ENCODE measurements at regions not wholly inside any gene's neighbourhood (a gene's known extent, or its start where the extent isn't known, plus 50 kb on each side); places are given as distances from the start of the nearest gene placed in this dataset.
A peak's percentile ranks its signal among the peaks of the same experiment; 100 is the strongest.
"Not testable (repeated sequence)": the region's sequence is repeated elsewhere in the genome, so short reads cannot be mapped to it uniquely, and the experiment has no call there.

DNA sequence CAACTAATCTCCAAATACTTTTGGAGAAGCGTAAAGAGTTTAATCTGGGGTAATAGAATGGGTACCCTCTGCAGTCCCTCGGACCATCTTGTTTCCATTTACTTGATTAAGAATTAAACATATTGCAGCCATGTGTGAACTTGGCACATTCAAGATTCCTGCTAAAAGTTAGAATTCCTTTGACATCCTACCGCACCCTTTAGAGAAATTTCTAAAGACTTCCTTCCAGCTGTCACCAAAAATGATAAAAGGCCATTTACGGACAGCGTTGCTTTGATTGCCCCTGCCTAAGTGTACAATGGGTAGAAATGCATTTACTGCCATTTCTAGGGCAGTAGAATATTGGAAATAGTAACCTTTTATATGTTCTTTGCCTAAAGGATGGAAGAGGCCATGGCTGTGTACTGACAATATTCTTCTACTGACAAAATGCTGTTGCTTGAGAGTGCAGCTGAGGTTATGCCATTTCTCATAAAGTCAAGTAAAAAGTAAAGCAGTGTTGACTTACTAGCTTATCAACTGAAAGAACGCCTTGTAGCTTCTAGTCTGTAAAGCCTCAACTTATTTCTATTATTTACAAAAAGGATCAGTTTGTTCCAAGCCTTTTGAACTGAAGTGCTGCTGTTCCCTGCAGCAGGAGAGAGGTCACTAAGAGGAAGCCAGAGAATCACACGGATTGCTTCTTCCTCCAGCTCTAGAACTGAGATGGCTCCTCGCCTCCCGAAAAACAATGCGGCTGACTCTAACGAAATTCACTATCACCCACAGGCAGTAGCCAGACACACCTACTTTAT, 139.8 kb upstream of the BASP1 start:
- intact Hi-C loops (cut with DNase I; ENCODE audit: low total_unique reads): no loop called here
- TF ChIP-seq POLR2AphosphoS5 (IDR thresholded peaks at IDR 0.05): no peak
- TF ChIP-seq, protein P1, sequence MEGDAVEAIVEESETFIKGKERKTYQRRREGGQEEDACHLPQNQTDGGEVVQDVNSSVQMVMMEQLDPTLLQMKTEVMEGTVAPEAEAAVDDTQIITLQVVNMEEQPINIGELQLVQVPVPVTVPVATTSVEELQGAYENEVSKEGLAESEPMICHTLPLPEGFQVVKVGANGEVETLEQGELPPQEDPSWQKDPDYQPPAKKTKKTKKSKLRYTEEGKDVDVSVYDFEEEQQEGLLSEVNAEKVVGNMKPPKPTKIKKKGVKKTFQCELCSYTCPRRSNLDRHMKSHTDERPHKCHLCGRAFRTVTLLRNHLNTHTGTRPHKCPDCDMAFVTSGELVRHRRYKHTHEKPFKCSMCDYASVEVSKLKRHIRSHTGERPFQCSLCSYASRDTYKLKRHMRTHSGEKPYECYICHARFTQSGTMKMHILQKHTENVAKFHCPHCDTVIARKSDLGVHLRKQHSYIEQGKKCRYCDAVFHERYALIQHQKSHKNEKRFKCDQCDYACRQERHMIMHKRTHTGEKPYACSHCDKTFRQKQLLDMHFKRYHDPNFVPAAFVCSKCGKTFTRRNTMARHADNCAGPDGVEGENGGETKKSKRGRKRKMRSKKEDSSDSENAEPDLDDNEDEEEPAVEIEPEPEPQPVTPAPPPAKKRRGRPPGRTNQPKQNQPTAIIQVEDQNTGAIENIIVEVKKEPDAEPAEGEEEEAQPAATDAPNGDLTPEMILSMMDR (IDR thresholded peaks at IDR 0.05 in 8 of 11, conservative IDR thresholded peaks at IDR 0.05 in 3 of 11): no peak
- 56 to 73% (median 62%) methylated on average over 11 of the region's 11 CpGs for WGBS, 5 donors
- no peaks in the 10 kb centered on the region for H3K27me3 ChIP-seq (replicated peaks in 1 of 7)
- no peak overlapping the region for H3K4me3 ChIP-seq
- peaks cover 0 to 42% (median 9%) of the 10 kb centered on the region in 6 donors for H3K4me1 ChIP-seq
- DNase-seq: no peak
- H3K9me3 ChIP-seq: no peaks in the 10 kb centered on the region
- peak overlapping the region; percentile 11 to 65 (median 50) for H3K27ac ChIP-seq
- no peaks in the 10 kb centered on the region for H3K36me3 ChIP-seq

DNA sequence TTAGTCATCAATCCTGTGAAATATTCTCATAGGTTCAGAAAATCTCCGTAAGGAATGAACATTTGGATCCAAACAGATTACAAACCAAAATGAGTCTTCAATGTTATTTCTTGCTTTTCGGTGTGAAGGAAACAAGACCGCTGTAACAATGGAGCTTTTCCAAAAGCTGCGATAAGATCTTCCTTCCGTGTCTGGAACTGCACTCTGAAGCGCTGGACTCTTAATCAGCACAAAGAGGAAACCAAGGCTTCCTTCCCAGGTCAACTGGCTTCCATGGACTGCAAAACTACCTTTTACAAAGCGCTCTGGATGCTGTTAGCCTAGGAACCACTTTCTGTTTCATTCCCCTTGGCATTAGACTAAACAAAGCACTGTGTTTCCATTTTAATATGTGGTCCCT, 137.9 kb upstream of the BASP1 start:
- no peak overlapping the region for H3K4me3 ChIP-seq
- TF ChIP-seq, protein P1 (IDR thresholded peaks at IDR 0.05 in 8 of 11, conservative IDR thresholded peaks at IDR 0.05 in 3 of 11): no peak
- peak in 1 of 3 donors; percentile 72 for TF ChIP-seq POLR2AphosphoS5 (IDR thresholded peaks at IDR 0.05)
- H3K9me3 ChIP-seq: no peaks in the 10 kb centered on the region
- peak overlapping the region in 7 of 8 donors; percentile 30 to 67 (median 59) for H3K27ac ChIP-seq
- intact Hi-C loops (cut with DNase I; ENCODE audit: low total_unique reads): no loop called here
- H3K4me1 ChIP-seq: peaks cover 0 to 42% (median 9%) of the 10 kb centered on the region in 6 donors
- WGBS, 5 donors: 17 to 34% (median 19%) methylated on average over 7 of the region's 7 CpGs
- H3K36me3 ChIP-seq: no peaks in the 10 kb centered on the region
- H3K27me3 ChIP-seq (replicated peaks in 1 of 7): no peaks in the 10 kb centered on the region
- DNase-seq: no peak

DNA sequence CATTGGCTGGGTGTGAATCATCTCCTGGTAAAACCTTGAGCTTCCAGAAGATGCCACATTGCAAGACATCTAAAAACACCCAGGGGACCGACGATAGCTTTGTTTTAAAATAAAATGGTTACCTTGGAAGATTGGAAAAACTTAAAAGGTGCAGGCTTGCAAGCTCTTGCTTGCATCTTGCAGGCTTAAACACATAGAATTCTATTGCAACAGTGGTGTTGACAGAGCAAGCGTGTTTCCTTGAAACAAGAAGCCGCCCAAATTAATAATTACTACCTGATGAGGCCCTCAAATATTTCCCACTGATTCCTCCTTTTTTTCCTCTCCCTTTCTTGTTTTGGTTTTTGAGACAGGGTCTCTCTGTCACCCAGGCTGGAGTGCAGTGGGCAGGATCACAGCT, 137.1 kb upstream of the BASP1 start:
- Histone ChIP-seq H3K4me1 (peaks cover 0 to 42% (median 8%) of the 10 kb centered on the region in 6 donors), H3K4me3 (no peak overlapping the region), H3K27me3 (replicated peaks in 1 of 7) (no peaks in the 10 kb centered on the region), H3K9me3 (no peaks in the 10 kb centered on the region), H3K36me3 (no peaks in the 10 kb centered on the region), H3K27ac (peak overlapping the region in 2 of 8 donors; percentile 64 to 67)
- 86 to 96% (median 95%) methylated on average over 4 of the region's 4 CpGs for WGBS, 5 donors
- TF ChIP-seq, protein P1 (IDR thresholded peaks at IDR 0.05 in 8 of 11, conservative IDR thresholded peaks at IDR 0.05 in 3 of 11): no peak
- TF ChIP-seq POLR2A (IDR thresholded peaks at IDR 0.05) (no peak), POLR2AphosphoS5 (IDR thresholded peaks at IDR 0.05) (no peak)
- DNase-seq: no peak
- intact Hi-C loops (cut with DNase I; ENCODE audit: low total_unique reads): no loop called here

DNA sequence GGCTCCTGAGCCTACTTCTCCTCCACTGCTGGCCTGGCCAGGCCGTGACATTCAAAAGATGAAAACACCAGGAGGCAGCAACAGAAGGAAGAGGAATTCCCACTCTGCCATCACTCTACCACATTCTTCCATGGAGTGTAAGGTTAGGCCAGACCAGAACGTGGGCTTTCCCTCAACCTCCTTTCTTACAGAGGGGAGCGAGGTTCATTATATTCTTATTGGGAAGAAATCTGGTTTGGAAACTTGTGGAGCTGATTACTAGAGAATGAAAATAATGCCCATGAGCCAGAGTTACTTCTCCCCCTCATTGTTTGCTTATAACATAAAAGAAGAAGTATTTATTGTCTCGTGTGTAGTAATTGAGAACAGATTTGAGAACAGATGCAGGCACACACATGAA, 136.3 kb upstream of the BASP1 start:
- no peak for DNase-seq
- Histone ChIP-seq H3K9me3 (no peaks in the 10 kb centered on the region), H3K4me1 (peaks cover 0 to 39% (median 8%) of the 10 kb centered on the region in 6 donors), H3K4me3 (no peak overlapping the region), H3K27me3 (replicated peaks in 1 of 7) (no peaks in the 10 kb centered on the region), H3K27ac (no peak overlapping the region), H3K36me3 (no peaks in the 10 kb centered on the region)
- TF ChIP-seq POLR2AphosphoS5 (IDR thresholded peaks at IDR 0.05): no peak
- whole genome bisulfite sequencing, 5 donors: 77 to 87% (median 85%) methylated on average over 4 of the region's 4 CpGs
- intact Hi-C loops (cut with DNase I; ENCODE audit: low total_unique reads): no loop called here

DNA sequence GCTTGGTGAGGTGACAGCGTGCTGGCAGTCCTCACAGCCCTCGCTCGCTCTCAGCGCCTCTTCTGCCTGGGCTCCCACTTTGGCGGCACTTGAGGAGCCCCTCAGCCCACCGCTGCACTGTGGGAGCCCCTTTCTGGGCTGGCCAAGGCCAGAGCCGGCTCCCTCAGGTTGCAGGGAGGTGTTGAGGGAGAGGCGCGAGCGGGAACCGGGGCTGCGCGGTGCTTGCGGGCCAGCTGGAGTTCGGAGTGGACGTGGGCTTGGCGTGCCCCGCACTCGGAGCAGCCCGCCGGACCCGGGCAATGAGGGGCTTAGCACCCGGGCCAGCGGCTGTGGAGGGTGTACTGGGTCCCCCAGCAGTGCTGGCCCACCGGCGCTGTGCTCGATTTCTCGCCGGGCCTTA, 134.2 kb upstream of the BASP1 start:
- H3K9me3 ChIP-seq; DNase-seq; H3K4me3 ChIP-seq; H3K27me3 ChIP-seq (replicated peaks in 1 of 7); H3K36me3 ChIP-seq; H3K27ac ChIP-seq; intact Hi-C loops (cut with DNase I; ENCODE audit: low total_unique reads): not testable (repeated sequence)
- H3K4me1 ChIP-seq: peaks cover 0 to 20% (median 8%) of the 10 kb centered on the region in 6 donors
- WGBS, 5 donors: 81 to 90% (median 83%) methylated on average over 19 to 29 of the region's 29 CpGs

Data from spleen (tissue), 11 donors.